BE2C (cell line): ENCODE measurements at regions not wholly inside any gene's neighbourhood (a gene's known extent, or its start where the extent isn't known, plus 50 kb on each side); places are given as distances from the start of the nearest gene placed in this dataset.
"Not testable (repeated sequence)": the region's sequence is repeated elsewhere in the genome, so short reads cannot be mapped to it uniquely, and the experiment has no call there.

Source experiments
- DNase-seq: peaks from one replicate; pipeline ENCODE4 v3.0.0-alpha.2; 2020
- H3K27me3 ChIP-seq: fragments of 250-450 bp; sonication (Bioruptor Pico); 2 replicates; pipeline ENCODE4 v1.5.1; 2020; ENCODE audit warnings: mild to moderate bottlenecking
- H3K36me3 ChIP-seq: fragments of 250-450 bp; sonication (Bioruptor Pico); 2 replicates; pipeline ENCODE4 v1.5.1; 2020; ENCODE audit warnings: mild to moderate bottlenecking
- H3K4me1 ChIP-seq: fragments of 250-450 bp; sonication (Bioruptor Pico); 2 replicates; pipeline ENCODE4 v1.5.1; 2020
- H3K4me3 ChIP-seq: 2 replicates; pipeline ENCODE4 v1.5.1; 2011; ENCODE audit warnings: low read depth, low read length
- H3K9me3 ChIP-seq: fragments of 250-450 bp; sonication (Bioruptor Pico); 2 replicates; pipeline ENCODE4 v1.5.1; 2020
- TF ChIP-seq, protein P1 (sequence below): IDR thresholded peaks from 2 replicates; pipeline ENCODE4 v1.5.1; 2012; ENCODE audit warnings: mild to moderate bottlenecking, low read depth, low read length

DNA sequence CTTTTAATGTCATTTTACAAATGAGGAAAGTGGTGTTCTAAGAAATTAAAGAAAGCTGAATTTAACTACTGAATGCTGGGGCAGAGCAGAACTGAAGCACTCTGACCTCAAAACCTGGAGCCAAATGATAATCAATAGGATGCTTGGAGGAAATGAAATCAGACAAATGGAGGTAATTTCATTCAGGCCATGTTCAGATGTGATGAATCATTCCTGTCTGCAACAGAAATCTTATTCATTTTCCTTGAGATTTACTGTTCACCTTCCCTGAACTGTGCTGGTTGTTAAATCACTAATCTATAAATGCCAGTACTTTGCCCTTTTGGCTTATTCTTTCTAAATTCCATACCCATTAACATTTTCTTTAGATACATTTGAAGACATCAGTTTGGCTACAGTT, 85.6 kb upstream of the SNX7 start:
- TF ChIP-seq, protein P1, sequence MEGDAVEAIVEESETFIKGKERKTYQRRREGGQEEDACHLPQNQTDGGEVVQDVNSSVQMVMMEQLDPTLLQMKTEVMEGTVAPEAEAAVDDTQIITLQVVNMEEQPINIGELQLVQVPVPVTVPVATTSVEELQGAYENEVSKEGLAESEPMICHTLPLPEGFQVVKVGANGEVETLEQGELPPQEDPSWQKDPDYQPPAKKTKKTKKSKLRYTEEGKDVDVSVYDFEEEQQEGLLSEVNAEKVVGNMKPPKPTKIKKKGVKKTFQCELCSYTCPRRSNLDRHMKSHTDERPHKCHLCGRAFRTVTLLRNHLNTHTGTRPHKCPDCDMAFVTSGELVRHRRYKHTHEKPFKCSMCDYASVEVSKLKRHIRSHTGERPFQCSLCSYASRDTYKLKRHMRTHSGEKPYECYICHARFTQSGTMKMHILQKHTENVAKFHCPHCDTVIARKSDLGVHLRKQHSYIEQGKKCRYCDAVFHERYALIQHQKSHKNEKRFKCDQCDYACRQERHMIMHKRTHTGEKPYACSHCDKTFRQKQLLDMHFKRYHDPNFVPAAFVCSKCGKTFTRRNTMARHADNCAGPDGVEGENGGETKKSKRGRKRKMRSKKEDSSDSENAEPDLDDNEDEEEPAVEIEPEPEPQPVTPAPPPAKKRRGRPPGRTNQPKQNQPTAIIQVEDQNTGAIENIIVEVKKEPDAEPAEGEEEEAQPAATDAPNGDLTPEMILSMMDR = no peak
- H3K4me1 ChIP-seq = peaks cover 4% of the 10 kb centered on the region
- H3K27me3 ChIP-seq = no peaks in the 10 kb centered on the region
- H3K9me3 ChIP-seq = no peaks in the 10 kb centered on the region; the same call in 1 of the 2 replicates
- no peaks in the 10 kb centered on the region for H3K36me3 ChIP-seq
- no peak overlapping the region for H3K4me3 ChIP-seq
- DNase-seq = no peak

DNA sequence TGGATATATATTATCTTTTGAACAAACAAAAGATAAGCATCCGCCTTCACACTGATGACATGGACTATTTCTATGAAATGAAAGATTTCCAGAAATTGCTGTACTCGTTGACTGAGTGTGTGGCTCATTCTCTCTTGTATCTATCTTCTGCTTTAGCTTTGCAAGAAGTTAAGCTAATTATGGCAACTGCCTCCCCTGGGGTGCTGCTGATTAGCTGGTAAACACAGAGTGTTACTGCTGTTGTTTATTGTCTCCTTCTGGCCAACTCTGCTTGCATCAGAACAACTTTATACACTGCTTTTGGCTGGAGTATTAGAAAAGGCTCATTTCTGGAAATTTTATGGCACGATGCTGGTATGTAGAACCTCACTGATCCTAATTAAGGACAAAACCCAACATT, 95.6 kb upstream of the SNX7 start:
- H3K9me3 ChIP-seq = no peaks in the 10 kb centered on the region
- DNase-seq = no peak
- H3K4me3 ChIP-seq = no peak overlapping the region
- H3K36me3 ChIP-seq = no peaks in the 10 kb centered on the region
- TF ChIP-seq, protein P1 = no peak
- H3K4me1 ChIP-seq = no peaks in the 10 kb centered on the region
- no peaks in the 10 kb centered on the region for H3K27me3 ChIP-seq

DNA sequence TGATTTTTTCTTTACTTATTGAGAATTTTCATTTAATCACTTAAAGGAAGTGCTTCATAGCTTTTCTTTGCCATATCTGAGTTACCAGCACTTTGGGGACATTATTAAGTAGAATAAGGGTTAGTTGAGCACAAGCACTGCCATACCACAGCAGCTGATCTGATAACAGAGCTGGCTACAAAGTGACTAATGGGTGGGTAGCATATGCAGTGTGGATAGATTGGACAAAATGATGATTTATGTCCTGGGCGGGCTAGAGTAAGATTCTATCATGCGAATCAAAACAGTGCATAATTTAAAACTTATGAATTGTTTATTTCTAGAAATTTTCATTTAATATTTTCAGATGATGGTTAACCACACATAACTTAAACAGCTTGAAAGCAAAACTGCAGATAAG, 102.2 kb upstream of the SNX7 start:
- Histone ChIP-seq H3K27me3 (no peaks in the 10 kb centered on the region), H3K9me3 (no peaks in the 10 kb centered on the region), H3K36me3 (no peaks in the 10 kb centered on the region), H3K4me3 (no peak overlapping the region), H3K4me1 (no peaks in the 10 kb centered on the region)
- TF ChIP-seq, protein P1 = no peak
- DNase-seq = peak; percentile 21

DNA sequence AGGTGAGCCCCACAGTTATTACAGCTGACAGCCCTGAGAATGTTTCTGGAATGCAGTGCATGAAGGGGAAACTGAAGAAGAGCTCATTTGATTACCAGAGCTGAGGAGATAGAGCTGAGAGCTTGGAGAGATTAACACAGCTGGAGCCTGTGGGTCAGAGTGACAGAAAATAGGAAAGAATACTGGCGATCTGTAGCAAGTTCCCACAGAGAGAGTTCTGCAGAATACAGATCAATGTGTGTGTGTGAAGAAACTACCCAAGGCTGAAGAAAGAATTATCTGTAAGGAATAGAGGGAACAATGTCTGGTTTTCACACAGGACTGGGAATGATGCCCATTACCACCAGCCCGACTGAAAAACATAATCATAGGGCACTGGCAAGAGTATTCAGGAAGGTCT, 103.6 kb upstream of the SNX7 start:
- DNase-seq = no peak
- H3K27me3 ChIP-seq = no peaks in the 10 kb centered on the region
- no peaks in the 10 kb centered on the region for H3K4me1 ChIP-seq
- no peaks in the 10 kb centered on the region for H3K36me3 ChIP-seq
- H3K4me3 ChIP-seq = no peak overlapping the region
- TF ChIP-seq, protein P1 = no peak
- no peaks in the 10 kb centered on the region for H3K9me3 ChIP-seq

DNA sequence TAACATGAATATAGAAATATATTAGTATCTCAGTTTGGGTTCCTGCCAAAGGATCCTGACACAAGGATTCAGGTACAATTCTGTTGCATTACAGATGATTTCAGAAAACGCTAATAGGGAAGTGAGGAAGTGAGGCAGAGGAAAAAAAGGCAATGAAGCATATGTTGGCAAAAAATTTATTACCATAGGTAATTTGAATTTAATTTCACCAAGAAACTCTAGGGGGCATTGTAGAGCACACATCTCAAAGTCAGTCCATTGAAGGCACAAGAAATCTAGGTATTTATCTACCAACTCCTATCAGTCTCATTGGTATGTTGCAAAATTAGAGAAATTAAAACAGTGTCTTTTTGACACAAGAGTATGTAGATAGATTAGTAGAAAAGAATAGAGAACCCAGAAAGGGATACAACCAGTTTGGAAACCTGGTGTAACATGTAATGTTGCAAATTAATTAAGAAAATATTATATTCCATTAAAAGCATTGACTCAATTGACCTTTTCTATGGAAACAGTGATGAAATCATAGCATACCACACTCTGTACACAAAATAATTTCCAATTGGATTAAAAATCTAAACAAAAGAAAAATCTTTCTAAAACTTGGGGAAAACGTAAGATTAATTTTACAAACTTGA, 104.9 kb upstream of the SNX7 start:
- Histone ChIP-seq H3K9me3 (no peaks in the 10 kb centered on the region), H3K36me3 (no peaks in the 10 kb centered on the region), H3K4me3 (no peak overlapping the region), H3K4me1 (no peaks in the 10 kb centered on the region), H3K27me3 (no peaks in the 10 kb centered on the region)
- TF ChIP-seq, protein P1 = peak; percentile 71
- no peak for DNase-seq

DNA sequence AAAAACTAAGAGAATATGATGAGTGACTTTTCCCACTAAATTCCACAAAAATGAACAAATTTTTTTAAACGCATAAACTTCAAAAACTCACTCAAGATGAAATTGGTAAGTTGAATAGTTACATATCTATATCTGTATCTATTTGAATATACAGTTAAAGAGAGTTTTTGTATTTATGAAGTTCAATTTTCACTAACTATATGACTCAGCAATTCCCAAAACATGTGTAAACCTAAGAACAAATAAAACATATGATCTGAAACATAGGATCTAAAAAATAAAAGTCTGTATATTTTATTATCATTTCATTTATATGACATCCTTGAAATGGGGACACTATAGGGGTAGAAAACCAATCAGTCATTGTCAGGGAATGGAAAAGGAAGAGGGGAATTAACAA, 105.7 kb upstream of the SNX7 start:
- TF ChIP-seq, protein P1 = no peak
- DNase-seq = no peak
- Histone ChIP-seq H3K27me3 (no peaks in the 10 kb centered on the region), H3K36me3 (no peaks in the 10 kb centered on the region), H3K4me1 (no peaks in the 10 kb centered on the region), H3K4me3 (no peak overlapping the region), H3K9me3 (no peaks in the 10 kb centered on the region)

DNA sequence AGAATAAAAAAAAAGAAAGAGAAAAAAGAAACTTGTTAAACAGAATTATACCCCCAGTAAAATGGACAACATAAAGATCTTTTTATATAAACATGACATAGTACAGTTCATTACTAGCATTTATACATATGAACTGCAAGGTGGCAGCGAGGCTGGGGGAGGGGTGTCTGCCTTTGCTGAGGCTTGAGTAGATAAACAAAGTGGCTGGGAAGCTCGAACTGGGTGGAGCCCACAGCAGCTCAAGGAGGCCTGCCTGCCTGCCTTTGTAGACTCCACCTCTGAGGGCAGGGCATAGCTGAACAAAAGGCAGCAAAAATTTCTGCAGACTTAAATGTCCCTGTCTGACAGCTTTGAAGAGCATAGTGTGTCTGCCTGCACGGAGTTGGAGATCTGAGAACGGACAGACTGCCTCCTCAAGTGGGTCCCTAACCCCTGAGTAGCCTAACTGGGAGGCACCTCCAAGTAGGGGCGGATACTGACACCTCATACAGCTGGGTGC, 108.9 kb upstream of the SNX7 start:
- not testable (repeated sequence) for H3K36me3 ChIP-seq, H3K27me3 ChIP-seq, H3K4me1 ChIP-seq, H3K9me3 ChIP-seq, H3K4me3 ChIP-seq, DNase-seq
